GM12891 (cell line): ENCODE measurements at regions not wholly inside any gene's neighbourhood (a gene's known extent, or its start where the extent isn't known, plus 50 kb on each side); places are given as distances from the start of the nearest gene placed in this dataset.

Experiments
- POLR2A ChIP-seq: IDR thresholded peaks from 2 replicates; pipeline ENCODE4 v1.6.1; 2011; ENCODE audit warnings: low read depth, low read length, control low read depth
- POLR2AphosphoS5 ChIP-seq: IDR thresholded peaks from 2 replicates; pipeline ENCODE4 v1.6.1; 2011; ENCODE audit warnings: low read depth, low read length, control low read depth
- POU2F2 ChIP-seq: IDR thresholded peaks from 2 replicates; pipeline ENCODE4 v1.6.1; 2011; ENCODE audit warnings: low read depth, mild to moderate bottlenecking, control low read depth, low read length, moderate library complexity
- TAF1 ChIP-seq: IDR thresholded peaks from 2 replicates; pipeline ENCODE4 v1.6.1; 2011; ENCODE audit warnings: low read depth, low read length, control low read depth

GRCh38 chr14:55771242-55771981 lies 191.4 kb downstream of the KTN1 start:
- TF ChIP-seq POU2F2 (no peak), POLR2A (no peak), TAF1 (no peak), POLR2AphosphoS5 (no peak)
